Lower leg skin (tissue), 4 donors: ENCODE measurements at regions not wholly inside any gene's neighbourhood (a gene's known extent, or its start where the extent isn't known, plus 50 kb on each side); places are given as distances from the start of the nearest gene placed in this dataset.
"Not testable (repeated sequence)": the region's sequence is repeated elsewhere in the genome, so short reads cannot be mapped to it uniquely, and the experiment has no call there.

Experiments used
- DNase-seq, 2 donors: peaks; one replicate each; pipeline ENCODE4 v3.0.0-alpha.2; 2019; ENCODE audit warnings: low spot score in 2 of 2
- H3K4me3 ChIP-seq: fragments of 200-600 bp; sonication (generic); 2 replicates; pipeline ENCODE4 v1.5.1; 2017; ENCODE audit warnings: mild to moderate bottlenecking, low read depth; ENCODE audit not compliant: poor library complexity, severe bottlenecking
- CTCF ChIP-seq, 3 donors: fragments of 450-650 bp; IDR thresholded peaks; one replicate each; pipeline ENCODE4 v1.5.1; 2016; ENCODE audit warnings: antibody characterized with exemption in 3 of 3, mild to moderate bottlenecking in 3 of 3, moderate library complexity in 2 of 3
- POLR2A ChIP-seq, 2 donors: fragments of 450-650 bp; IDR thresholded peaks; one replicate each; pipeline ENCODE4 v1.6.1; 2016 to 2017; ENCODE audit warnings: antibody characterized with exemption in 2 of 2, mild to moderate bottlenecking in 1 of 2, moderate library complexity in 1 of 2
- WGBS, 2 donors: methylation state at CpG; one replicate each; pipeline ENCODE4 v1.1.5; 2018; 5-methylcytosine and 5-hydroxymethylcytosine counted together
- intact Hi-C: fragments of 100-400 bp; cut with DNase I; formaldehyde crosslinking; loops from one replicate; pipeline ENCODE4 v1.15.0; 2023; ENCODE audit warnings: low total_unique reads

- H3K4me3 ChIP-seq: no peak overlapping the region
- no peak for DNase-seq
- TF ChIP-seq CTCF (IDR thresholded peaks at IDR 0.05): no peak
- TF ChIP-seq POLR2A (IDR thresholded peaks at IDR 0.05): no peak
- WGBS, 2 donors: 56 to 58% methylated on average over 4 of the region's 4 CpGs
- intact Hi-C loops: no loop called here
Measured at GRCh38 chr11:98296091-98296880, 724.5 kb upstream of the CNTN5 start.

GRCh38 chr11:98300719-98301118, 720.0 kb upstream of the CNTN5 start:
- DNase-seq: no peak
- 57 to 63% methylated on average over 3 of the region's 3 CpGs for WGBS, 2 donors
- intact Hi-C loops: no loop called here
- H3K4me3 ChIP-seq: no peak overlapping the region
- TF ChIP-seq POLR2A (IDR thresholded peaks at IDR 0.05): no peak
- TF ChIP-seq CTCF (IDR thresholded peaks at IDR 0.05): no peak

DNA sequence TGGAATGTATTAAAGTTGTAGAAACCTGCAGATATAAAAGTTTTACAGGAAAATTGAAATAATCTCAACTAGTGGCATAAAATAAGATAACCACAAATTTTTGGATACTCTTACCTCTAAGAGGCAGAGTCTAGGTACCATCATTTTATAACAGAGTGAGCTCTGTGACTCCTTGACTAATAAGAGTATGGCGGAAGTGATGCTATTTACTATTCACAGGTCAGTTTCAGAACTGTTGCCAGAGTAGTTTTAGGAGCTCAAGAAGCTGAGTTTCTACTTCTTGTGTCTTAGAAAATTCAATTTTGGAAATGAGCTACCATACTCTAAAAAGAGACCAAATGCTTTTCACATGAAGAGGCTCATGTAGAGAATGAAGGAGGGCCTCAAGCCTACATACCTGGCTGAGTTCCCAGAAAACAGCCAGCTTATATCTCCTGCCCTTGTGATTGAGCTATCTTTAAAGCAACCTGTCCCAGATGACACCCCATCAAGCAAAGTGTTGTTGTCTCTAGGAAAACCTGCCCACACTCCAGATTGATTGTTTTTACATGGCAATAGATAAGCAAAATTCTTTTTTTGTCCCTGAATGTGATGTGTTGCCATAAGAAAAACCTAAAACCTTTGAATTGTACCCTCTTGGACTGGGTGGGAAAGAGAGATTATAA, 712.8 kb upstream of the CNTN5 start:
- WGBS, 2 donors: 92 to 94% methylated on average over 1 of the region's 1 CpG
- DNase-seq: no peak
- intact Hi-C loops: no loop called here
- TF ChIP-seq POLR2A (IDR thresholded peaks at IDR 0.05) (no peak), CTCF (IDR thresholded peaks at IDR 0.05) (no peak)
- no peak overlapping the region for H3K4me3 ChIP-seq

DNA sequence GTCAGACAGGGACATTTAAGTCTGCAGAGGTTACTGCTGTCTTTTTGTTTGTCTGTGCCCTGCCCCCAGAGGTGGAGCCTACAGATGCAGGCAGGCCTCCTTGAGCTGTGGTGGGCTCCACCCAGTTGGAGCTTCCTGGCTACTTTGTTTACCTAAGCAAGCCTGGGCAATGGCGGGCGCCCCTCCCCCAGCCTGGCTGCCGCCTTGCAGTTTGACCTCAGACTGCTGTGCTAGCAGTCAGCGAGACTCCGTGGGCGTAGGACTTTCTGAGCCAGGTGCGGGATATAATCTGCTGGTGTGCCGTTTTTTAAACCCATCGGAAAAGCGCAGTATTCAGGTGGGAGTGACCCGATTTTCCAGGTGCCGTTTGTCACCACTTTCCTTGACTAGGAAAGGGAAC, 690.4 kb upstream of the CNTN5 start:
- WGBS, 2 donors: 60 to 73% methylated on average over 1 to 12 of the region's 12 CpGs
- intact Hi-C loops: not testable (repeated sequence)

GRCh38 chr11:98358551-98358950, 662.2 kb upstream of the CNTN5 start:
- TF ChIP-seq POLR2A (IDR thresholded peaks at IDR 0.05): no peak
- no peak for TF ChIP-seq CTCF (IDR thresholded peaks at IDR 0.05)
- no peak overlapping the region for H3K4me3 ChIP-seq
- intact Hi-C loops: no loop called here
- 87 to 91% methylated on average over 4 of the region's 4 CpGs for WGBS, 2 donors
- no peak for DNase-seq

More for the DNA sequence above, 690.4 kb upstream of the CNTN5 start:
- not testable (repeated sequence) for DNase-seq, H3K4me3 ChIP-seq

GRCh38 chr11:98365190-98365589, 655.6 kb upstream of the CNTN5 start:
- 46 to 52% methylated on average over 3 of the region's 3 CpGs for WGBS, 2 donors
- DNase-seq: no peak

More at GRCh38 chr11:98365190-98365589, 655.6 kb upstream of the CNTN5 start:
- H3K4me3 ChIP-seq: no peak overlapping the region
- intact Hi-C loops: no loop called here
- no peak for TF ChIP-seq CTCF (IDR thresholded peaks at IDR 0.05)
- TF ChIP-seq POLR2A (IDR thresholded peaks at IDR 0.05): no peak
